Vagina (tissue), 2 donors: ENCODE measurements at regions not wholly inside any gene's neighbourhood (a gene's known extent, or its start where the extent isn't known, plus 50 kb on each side); places are given as distances from the start of the nearest gene placed in this dataset.

ENCODE experiments used
- DNase-seq, 2 donors: peaks; one replicate each; pipeline ENCODE4 v3.0.0-alpha.2; 2017; ENCODE audit errors: extremely low spot score in 2 of 2
- H3K27ac ChIP-seq: fragments of 200-600 bp; sonication (generic); one replicate; pipeline ENCODE4 v1.5.1; 2019
- H3K27me3 ChIP-seq: fragments of 200-600 bp; sonication (generic); one replicate; pipeline ENCODE4 v1.5.1; 2019
- H3K36me3 ChIP-seq, 2 donors: fragments of 200-600 bp; sonication (generic); one replicate each; pipeline ENCODE4 v1.5.1; 2017 to 2019
- H3K4me1 ChIP-seq: fragments of 200-600 bp; sonication (generic); one replicate; pipeline ENCODE4 v1.5.1; 2019
- H3K4me3 ChIP-seq, 2 donors: fragments of 200-600 bp; sonication (generic); 1 replicate in 1 of 2; 2 replicates in 1 of 2; pipeline ENCODE4 v1.5.1; 2016 to 2019
- H3K9me3 ChIP-seq: fragments of 200-600 bp; sonication (generic); one replicate; pipeline ENCODE4 v1.5.1; 2019
- CTCF ChIP-seq, 3 experiments: fragments of 450-650 bp in 2 of 3; fragments of 200-600 bp in 1 of 3; sonication (generic) in 1 of 3; IDR thresholded peaks; one replicate each; pipeline ENCODE4 v1.5.1; 2017 to 2019; ENCODE audit warnings: antibody characterized with exemption in 3 of 3, mild to moderate bottlenecking in 2 of 3, moderate library complexity in 2 of 3
- POLR2A ChIP-seq, 2 donors: fragments of 450-650 bp; IDR thresholded peaks; one replicate each; pipeline ENCODE4 v1.6.1; 2017; ENCODE audit warnings: antibody characterized with exemption in 2 of 2, mild to moderate bottlenecking in 2 of 2, moderate library complexity in 2 of 2
- POLR2AphosphoS5 ChIP-seq, 2 donors: sonication (generic); formaldehyde crosslinking; IDR thresholded peaks; one replicate each; pipeline ENCODE4 v1.9.0; 2017; ENCODE audit warnings: antibody characterized with exemption in 2 of 2, mild to moderate bottlenecking in 2 of 2, low read depth in 1 of 2; ENCODE audit not compliant: insufficient read depth in 1 of 2
- intact Hi-C: fragments of 100-400 bp; cut with DNase I; formaldehyde crosslinking; loops from one replicate; pipeline ENCODE4 v1.15.1; 2023

DNA sequence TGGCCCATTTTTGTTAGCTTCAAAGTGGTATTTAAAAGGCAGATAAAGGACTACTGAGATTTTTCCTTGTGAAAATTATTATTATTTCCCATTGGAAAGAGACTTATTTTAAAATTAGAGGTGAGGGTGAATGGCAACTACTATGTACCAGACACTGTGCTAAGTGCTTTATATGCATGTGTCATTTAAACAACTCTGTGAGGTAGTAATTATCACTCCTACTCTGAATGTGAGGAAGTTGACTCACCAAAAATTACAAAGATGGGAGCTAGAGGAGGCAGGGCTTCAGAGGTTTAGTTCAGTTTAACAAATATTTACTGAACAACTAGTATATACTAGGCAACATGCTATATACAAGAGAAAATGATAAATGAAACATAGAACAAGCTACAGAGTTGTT lies 78.2 kb downstream of the MSL3 start:
- Histone ChIP-seq H3K4me3 (no peak overlapping the region), H3K27ac (no peak overlapping the region), H3K36me3 (no peaks in the 10 kb centered on the region), H3K27me3 (no peaks in the 10 kb centered on the region), H3K9me3 (no peaks in the 10 kb centered on the region), H3K4me1 (no peaks in the 10 kb centered on the region)
- intact Hi-C loops = no loop called here
- DNase-seq = no peak
- TF ChIP-seq POLR2A (IDR thresholded peaks at IDR 0.05) = no peak

- TF ChIP-seq CTCF (IDR thresholded peaks at IDR 0.05) = no peak
- no peak for TF ChIP-seq POLR2AphosphoS5 (IDR thresholded peaks at IDR 0.05; ENCODE audit: insufficient read depth in 1 of 2, low read depth in 1 of 2)
- TF ChIP-seq POLR2A (IDR thresholded peaks at IDR 0.05) = no peak
- no peaks in the 10 kb centered on the region for H3K4me1 ChIP-seq
- no peaks in the 10 kb centered on the region for H3K36me3 ChIP-seq
- no peaks in the 10 kb centered on the region for H3K9me3 ChIP-seq
- H3K27ac ChIP-seq = no peak overlapping the region
- intact Hi-C loops = no loop called here
- DNase-seq = no peak
- H3K27me3 ChIP-seq = no peaks in the 10 kb centered on the region
- H3K4me3 ChIP-seq = no peak overlapping the region
Measured at GRCh38 chrX:11837437-11837836, 79.4 kb downstream of the MSL3 start.

- Histone ChIP-seq H3K27ac (no peak overlapping the region), H3K9me3 (no peaks in the 10 kb centered on the region), H3K4me1 (no peaks in the 10 kb centered on the region), H3K4me3 (no peak overlapping the region), H3K27me3 (no peaks in the 10 kb centered on the region), H3K36me3 (no peaks in the 10 kb centered on the region)
- DNase-seq = no peak
- TF ChIP-seq POLR2A (IDR thresholded peaks at IDR 0.05) = no peak
- TF ChIP-seq CTCF (IDR thresholded peaks at IDR 0.05) = no peak
- TF ChIP-seq POLR2AphosphoS5 (IDR thresholded peaks at IDR 0.05; ENCODE audit: insufficient read depth in 1 of 2, low read depth in 1 of 2) = no peak
- intact Hi-C loops = no loop called here
Measured at GRCh38 chrX:11864171-11864570, 106.1 kb downstream of the MSL3 start.

DNA sequence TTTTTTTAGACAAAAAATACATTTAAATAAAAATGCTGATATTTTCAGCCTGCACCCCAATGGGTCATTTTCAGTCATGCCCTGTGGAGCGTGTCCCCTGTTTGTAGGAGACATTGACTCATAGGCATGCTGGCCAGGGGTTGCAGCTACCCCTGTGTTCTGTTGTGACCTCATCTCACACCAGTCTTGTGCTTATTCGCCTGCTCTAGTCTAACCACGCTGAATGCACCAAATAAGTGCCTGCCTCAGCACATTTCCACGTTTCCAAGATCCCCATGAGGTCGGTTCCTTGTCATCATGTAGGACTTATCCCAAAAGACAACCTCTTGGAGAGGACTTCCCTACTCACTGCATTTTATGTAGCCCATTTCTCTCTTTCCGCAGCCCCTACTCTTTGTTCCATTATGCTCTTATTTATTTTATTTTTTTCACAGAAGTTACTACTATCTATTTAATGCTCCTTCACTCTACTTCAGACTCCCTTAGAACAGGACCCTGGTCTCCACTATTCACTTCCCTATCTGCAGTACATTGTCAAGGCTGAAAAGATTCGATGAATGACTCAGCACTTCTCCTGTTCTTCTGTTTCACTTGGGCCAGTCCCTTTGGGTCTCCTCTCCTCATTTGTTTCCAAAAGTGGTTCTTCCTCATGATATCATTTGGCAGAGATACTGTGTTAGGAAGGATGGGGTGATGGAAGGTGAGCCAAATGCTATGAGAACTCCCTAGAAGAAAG lies 109.7 kb downstream of the MSL3 start:
- TF ChIP-seq POLR2AphosphoS5 (IDR thresholded peaks at IDR 0.05; ENCODE audit: insufficient read depth in 1 of 2, low read depth in 1 of 2) = no peak
- TF ChIP-seq POLR2A (IDR thresholded peaks at IDR 0.05) = no peak
- no peak for TF ChIP-seq CTCF (IDR thresholded peaks at IDR 0.05)
- no peak overlapping the region for H3K27ac ChIP-seq
- no peaks in the 10 kb centered on the region for H3K4me1 ChIP-seq
- H3K4me3 ChIP-seq = no peak overlapping the region
- no peaks in the 10 kb centered on the region for H3K9me3 ChIP-seq
- no peaks in the 10 kb centered on the region for H3K27me3 ChIP-seq
- no peak for DNase-seq
- intact Hi-C loops = no loop called here
- H3K36me3 ChIP-seq = no peaks in the 10 kb centered on the region

- intact Hi-C loops = no loop called here
- H3K4me1 ChIP-seq = no peaks in the 10 kb centered on the region
- no peak for TF ChIP-seq POLR2A (IDR thresholded peaks at IDR 0.05)
- no peak for TF ChIP-seq CTCF (IDR thresholded peaks at IDR 0.05)
- TF ChIP-seq POLR2AphosphoS5 (IDR thresholded peaks at IDR 0.05; ENCODE audit: insufficient read depth in 1 of 2, low read depth in 1 of 2) = no peak
- H3K27me3 ChIP-seq = no peaks in the 10 kb centered on the region
- H3K9me3 ChIP-seq = no peaks in the 10 kb centered on the region
- no peaks in the 10 kb centered on the region for H3K36me3 ChIP-seq
- no peak overlapping the region for H3K4me3 ChIP-seq
- DNase-seq = no peak
- H3K27ac ChIP-seq = no peak overlapping the region
Measured at GRCh38 chrX:11870789-11871188, 112.8 kb downstream of the MSL3 start.
